ENCODE measurements at regions not wholly inside any gene's neighbourhood (a gene's known extent, or its start where the extent isn't known, plus 50 kb on each side); places are given as distances from the start of the nearest gene placed in this dataset.

GRCh38 chr15:66933932-66934867 lies 131.2 kb upstream of the SMAD3 start:
- FAIRE-seq, result no peak

GRCh38 chr15:66934868-66935520 lies 130.4 kb upstream of the SMAD3 start:
- no peak for FAIRE-seq

GRCh38 chr15:66935688-66936087 lies 129.7 kb upstream of the SMAD3 start:
- FAIRE-seq, result no peak

- no peak for FAIRE-seq
Measured at GRCh38 chr15:66936109-66936860, 129.1 kb upstream of the SMAD3 start.

- no peak for FAIRE-seq
Measured at GRCh38 chr15:66936861-66937582, 128.4 kb upstream of the SMAD3 start.

GRCh38 chr15:66937588-66937987 lies 127.8 kb upstream of the SMAD3 start:
- FAIRE-seq, result no peak

- no peak for FAIRE-seq
Measured at GRCh38 chr15:66938114-66938830, 127.1 kb upstream of the SMAD3 start.

GRCh38 chr15:66939016-66939415 lies 126.4 kb upstream of the SMAD3 start:
- no peak for FAIRE-seq

GRCh38 chr15:66939451-66940023 lies 125.9 kb upstream of the SMAD3 start:
- no peak for FAIRE-seq

- no peak for FAIRE-seq
Measured at GRCh38 chr15:66940368-66940767, 125.0 kb upstream of the SMAD3 start.

- FAIRE-seq, result no peak
Measured at GRCh38 chr15:66941108-66941711, 124.2 kb upstream of the SMAD3 start.

- no peak for FAIRE-seq
Measured at GRCh38 chr15:66941791-66942190, 123.6 kb upstream of the SMAD3 start.

- FAIRE-seq, result no peak
Measured at GRCh38 chr15:66942649-66943390, 122.6 kb upstream of the SMAD3 start.

- FAIRE-seq, result no peak
Measured at GRCh38 chr15:66943456-66944095, 121.8 kb upstream of the SMAD3 start.

GRCh38 chr15:66944121-66944520 lies 121.3 kb upstream of the SMAD3 start:
- no peak for FAIRE-seq

- FAIRE-seq, result no peak
Measured at GRCh38 chr15:66945286-66945685, 120.1 kb upstream of the SMAD3 start.

GRCh38 chr15:66945842-66946241 lies 119.6 kb upstream of the SMAD3 start:
- FAIRE-seq, result no peak

- peak; percentile 74 for FAIRE-seq
Measured at GRCh38 chr15:66946578-66947164, 118.7 kb upstream of the SMAD3 start.

GRCh38 chr15:66947471-66947870 lies 117.9 kb upstream of the SMAD3 start:
- no peak for FAIRE-seq

GRCh38 chr15:66948294-66948693 lies 117.1 kb upstream of the SMAD3 start:
- no peak for FAIRE-seq

Data from TTC549 (cell line).